IgD-negative memory B cell (primary cell): ENCODE measurements at regions not wholly inside any gene's neighbourhood (a gene's known extent, or its start where the extent isn't known, plus 50 kb on each side); places are given as distances from the start of the nearest gene placed in this dataset.

Source experiments
- H3K27ac Mint-ChIP-seq, 3 donors: one replicate each; pipeline ENCODE4 v1.8.0; 2020 to 2022; ENCODE audit warnings: mild to moderate bottlenecking in 3 of 3, mixed read lengths in 3 of 3, moderate library complexity in 1 of 3
- H3K27me3 Mint-ChIP-seq: one replicate; pipeline ENCODE4 v1.8.0; 2021; ENCODE audit warnings: mixed read lengths
- H3K36me3 Mint-ChIP-seq: one replicate; pipeline ENCODE4 v1.8.0; 2020; ENCODE audit warnings: mild to moderate bottlenecking, mixed read lengths
- H3K4me1 Mint-ChIP-seq, 3 donors: one replicate each; pipeline ENCODE4 v1.8.0; 2020 to 2022; ENCODE audit warnings: mixed read lengths in 3 of 3, mild to moderate bottlenecking in 1 of 3
- H3K4me3 Mint-ChIP-seq, 4 donors: one replicate each; pipeline ENCODE4 v1.8.0; 2020 to 2022; ENCODE audit warnings: mild to moderate bottlenecking in 4 of 4, mixed read lengths in 4 of 4, moderate library complexity in 3 of 4
- H3K9me3 Mint-ChIP-seq, 3 donors: one replicate each; pipeline ENCODE4 v1.8.0; 2020 to 2021; ENCODE audit warnings: mixed read lengths in 3 of 3, mild to moderate bottlenecking in 1 of 3

DNA sequence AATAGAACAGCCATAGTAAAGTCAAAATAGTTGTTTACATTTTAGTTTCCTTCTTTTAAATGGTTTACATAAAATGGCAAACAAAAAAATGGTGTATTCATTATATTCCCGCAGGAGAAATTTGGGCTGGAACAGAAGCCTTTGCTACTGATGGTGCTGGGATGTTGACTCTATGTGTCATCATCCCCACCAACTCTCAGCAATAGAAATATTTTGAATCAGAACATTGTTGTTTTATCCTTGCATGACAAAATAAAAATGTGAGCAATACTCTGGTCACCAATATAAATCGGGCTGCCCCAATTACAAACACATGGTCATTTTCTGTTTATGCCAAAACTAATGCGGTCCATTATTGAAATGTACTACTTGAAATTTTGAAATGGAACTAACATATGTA, 1131.6 kb upstream of the PCDH7 start:
- no peak overlapping the region for H3K4me3 Mint-ChIP-seq
- H3K27me3 Mint-ChIP-seq = no peaks in the 10 kb centered on the region
- no peak overlapping the region for H3K27ac Mint-ChIP-seq
- no peaks in the 10 kb centered on the region for H3K36me3 Mint-ChIP-seq
- H3K4me1 Mint-ChIP-seq = no peaks in the 10 kb centered on the region
- H3K9me3 Mint-ChIP-seq = peaks cover 0 to 12% (median 4%) of the 10 kb centered on the region in 3 donors

DNA sequence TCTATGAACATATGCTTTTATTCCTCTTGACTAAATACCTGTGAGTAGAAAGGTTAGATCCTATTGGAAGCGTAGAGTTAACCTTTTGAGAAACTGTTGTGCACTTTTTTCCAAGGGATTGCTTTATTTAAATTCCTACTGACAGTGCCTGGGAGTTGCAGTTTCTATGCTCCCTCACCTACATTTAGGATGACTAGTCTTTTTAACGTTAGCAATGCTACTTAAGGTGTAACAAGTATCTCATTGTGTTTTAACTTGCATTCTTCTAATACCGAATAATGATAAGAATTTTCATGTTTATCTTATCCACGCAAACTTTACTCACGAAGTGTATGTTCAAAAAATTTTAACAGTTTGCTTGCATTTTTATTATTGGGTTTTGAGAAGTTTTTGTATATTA, 1123.9 kb upstream of the PCDH7 start:
- Mint-ChIP-seq H3K4me3 (no peak overlapping the region), H3K9me3 (peaks cover 0 to 15% (median 1%) of the 10 kb centered on the region in 3 donors), H3K27me3 (no peaks in the 10 kb centered on the region), H3K4me1 (no peaks in the 10 kb centered on the region), H3K36me3 (no peaks in the 10 kb centered on the region), H3K27ac (no peak overlapping the region)

DNA sequence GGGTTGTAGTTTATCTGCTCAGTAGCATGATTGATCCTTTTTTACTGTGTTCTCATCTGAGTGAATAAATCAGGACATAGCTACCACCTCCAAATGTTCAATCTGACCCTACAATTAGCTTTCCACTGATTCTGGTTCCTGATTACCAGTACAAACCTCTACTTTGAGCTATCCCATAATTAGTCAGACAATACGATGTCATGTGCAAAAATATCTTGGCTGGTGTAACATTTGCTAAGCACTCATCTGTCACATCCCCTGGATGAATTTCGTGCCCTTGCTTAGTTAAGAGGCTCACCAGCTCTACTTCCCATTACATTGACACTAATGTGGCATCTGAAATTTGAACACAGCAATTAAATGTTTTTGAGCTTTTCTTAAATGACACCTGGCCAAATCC, 1101.0 kb upstream of the PCDH7 start:
- no peaks in the 10 kb centered on the region for H3K27me3 Mint-ChIP-seq
- peaks cover 2 to 4% (median 3%) of the 10 kb centered on the region in 3 donors for H3K9me3 Mint-ChIP-seq
- H3K4me3 Mint-ChIP-seq = no peak overlapping the region
- H3K27ac Mint-ChIP-seq = no peak overlapping the region
- peaks cover 3% of the 10 kb centered on the region for H3K36me3 Mint-ChIP-seq
- no peaks in the 10 kb centered on the region for H3K4me1 Mint-ChIP-seq

- no peaks in the 10 kb centered on the region for H3K4me1 Mint-ChIP-seq
- H3K9me3 Mint-ChIP-seq = peaks cover 0 to 7% (median 7%) of the 10 kb centered on the region in 3 donors
- no peaks in the 10 kb centered on the region for H3K36me3 Mint-ChIP-seq
- no peak overlapping the region for H3K4me3 Mint-ChIP-seq
- no peak overlapping the region for H3K27ac Mint-ChIP-seq
- no peaks in the 10 kb centered on the region for H3K27me3 Mint-ChIP-seq
Measured at GRCh38 chr4:29632199-29632598, 1088.0 kb upstream of the PCDH7 start.

DNA sequence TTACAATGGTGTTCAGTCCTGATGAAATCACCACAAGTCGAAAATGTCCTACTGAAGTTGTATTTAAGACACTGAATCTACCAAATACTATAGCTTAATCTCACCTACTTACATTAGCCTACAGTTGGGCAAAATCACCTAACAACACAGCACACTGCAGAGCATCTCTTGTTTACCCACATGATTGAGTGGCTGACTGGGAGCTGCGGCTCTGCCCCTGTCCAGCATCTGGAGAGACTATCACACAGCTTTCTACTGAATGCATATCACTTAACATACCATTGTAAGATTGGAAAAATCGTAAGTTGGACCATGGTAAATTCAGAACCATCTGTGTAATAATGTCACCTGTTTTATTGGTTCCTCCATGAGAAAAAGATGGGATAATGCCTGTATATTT, 1083.2 kb upstream of the PCDH7 start:
- Mint-ChIP-seq H3K27ac (no peak overlapping the region), H3K27me3 (no peaks in the 10 kb centered on the region), H3K36me3 (no peaks in the 10 kb centered on the region), H3K4me3 (no peak overlapping the region), H3K4me1 (no peaks in the 10 kb centered on the region), H3K9me3 (peaks cover 0 to 4% (median 3%) of the 10 kb centered on the region in 3 donors)

- H3K27ac Mint-ChIP-seq = no peak overlapping the region
- H3K9me3 Mint-ChIP-seq = peaks cover 0 to 15% (median 7%) of the 10 kb centered on the region in 3 donors
- no peak overlapping the region for H3K4me3 Mint-ChIP-seq
- H3K36me3 Mint-ChIP-seq = no peaks in the 10 kb centered on the region
- H3K27me3 Mint-ChIP-seq = no peaks in the 10 kb centered on the region
- H3K4me1 Mint-ChIP-seq = no peaks in the 10 kb centered on the region
Measured at GRCh38 chr4:29653221-29653620, 1066.9 kb upstream of the PCDH7 start.

GRCh38 chr4:29680644-29681043, 1039.5 kb upstream of the PCDH7 start:
- Mint-ChIP-seq H3K4me3 (no peak overlapping the region), H3K36me3 (no peaks in the 10 kb centered on the region), H3K4me1 (no peaks in the 10 kb centered on the region), H3K27ac (no peak overlapping the region), H3K9me3 (peaks cover 3 to 18% (median 5%) of the 10 kb centered on the region in 3 donors), H3K27me3 (no peaks in the 10 kb centered on the region)

GRCh38 chr4:29704059-29704458, 1016.1 kb upstream of the PCDH7 start:
- no peaks in the 10 kb centered on the region for H3K4me1 Mint-ChIP-seq
- H3K36me3 Mint-ChIP-seq = peaks cover 2% of the 10 kb centered on the region
- H3K27me3 Mint-ChIP-seq = no peaks in the 10 kb centered on the region
- no peak overlapping the region for H3K4me3 Mint-ChIP-seq
- H3K9me3 Mint-ChIP-seq = peaks cover 6 to 18% (median 7%) of the 10 kb centered on the region in 3 donors
- H3K27ac Mint-ChIP-seq = no peak overlapping the region

DNA sequence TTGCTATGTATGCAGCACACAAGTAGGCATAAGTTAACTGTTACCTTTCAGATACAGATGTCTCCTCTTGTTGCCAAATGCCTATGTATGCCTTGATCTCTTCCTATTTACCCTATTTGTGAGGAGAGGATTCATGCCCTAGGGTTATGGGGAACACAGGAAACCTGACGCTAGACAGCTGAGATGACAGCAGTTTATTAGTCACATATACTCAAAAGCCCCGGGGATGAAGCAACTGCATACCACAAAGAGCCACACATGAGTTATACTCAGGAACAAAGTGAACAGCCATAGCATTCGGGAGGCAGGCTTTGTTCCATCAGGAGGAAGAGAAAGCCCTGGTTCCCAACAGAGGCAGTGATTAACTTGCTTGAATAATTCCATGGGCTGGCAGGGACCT, 1011.7 kb upstream of the PCDH7 start:
- H3K36me3 Mint-ChIP-seq = peaks cover 2% of the 10 kb centered on the region
- H3K9me3 Mint-ChIP-seq = peaks cover 2 to 15% (median 4%) of the 10 kb centered on the region in 3 donors
- H3K27ac Mint-ChIP-seq = no peak overlapping the region
- H3K27me3 Mint-ChIP-seq = no peaks in the 10 kb centered on the region
- H3K4me3 Mint-ChIP-seq = no peak overlapping the region
- H3K4me1 Mint-ChIP-seq = no peaks in the 10 kb centered on the region

- peaks cover 2% of the 10 kb centered on the region for H3K36me3 Mint-ChIP-seq
- no peak overlapping the region for H3K27ac Mint-ChIP-seq
- no peaks in the 10 kb centered on the region for H3K4me1 Mint-ChIP-seq
- no peak overlapping the region for H3K4me3 Mint-ChIP-seq
- peaks cover 2 to 8% (median 4%) of the 10 kb centered on the region in 3 donors for H3K9me3 Mint-ChIP-seq
- no peaks in the 10 kb centered on the region for H3K27me3 Mint-ChIP-seq
Measured at GRCh38 chr4:29710519-29710918, 1009.6 kb upstream of the PCDH7 start.

DNA sequence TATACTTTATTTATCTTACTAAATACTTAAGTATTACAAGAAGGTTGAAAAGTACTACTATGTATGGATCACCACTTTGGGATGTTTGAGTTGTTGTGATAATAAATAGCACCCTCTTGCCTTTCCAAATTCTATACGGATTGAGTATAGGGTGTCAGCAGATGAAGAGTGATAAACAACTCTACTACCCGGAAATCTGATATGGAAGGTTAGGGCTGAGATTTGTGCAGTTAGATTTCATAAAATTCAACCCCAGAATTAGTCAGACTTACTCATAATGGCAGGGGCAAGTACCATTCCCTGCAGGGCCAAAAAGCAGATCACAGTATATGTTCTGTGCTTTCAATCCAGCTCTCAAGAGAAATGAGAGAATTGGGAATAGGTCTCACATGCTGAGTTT, 1008.9 kb upstream of the PCDH7 start:
- Mint-ChIP-seq H3K27ac (no peak overlapping the region), H3K27me3 (no peaks in the 10 kb centered on the region), H3K4me1 (no peaks in the 10 kb centered on the region), H3K9me3 (peaks cover 0 to 5% (median 4%) of the 10 kb centered on the region in 3 donors), H3K4me3 (no peak overlapping the region), H3K36me3 (peaks cover 2% of the 10 kb centered on the region)

- Mint-ChIP-seq H3K36me3 (no peaks in the 10 kb centered on the region), H3K9me3 (no peaks in the 10 kb centered on the region), H3K4me1 (no peaks in the 10 kb centered on the region), H3K4me3 (no peak overlapping the region), H3K27ac (peak overlapping the region in 1 of 3 donors; percentile 4), H3K27me3 (no peaks in the 10 kb centered on the region)
Measured at GRCh38 chr4:29717287-29718057, 1002.7 kb upstream of the PCDH7 start.

DNA sequence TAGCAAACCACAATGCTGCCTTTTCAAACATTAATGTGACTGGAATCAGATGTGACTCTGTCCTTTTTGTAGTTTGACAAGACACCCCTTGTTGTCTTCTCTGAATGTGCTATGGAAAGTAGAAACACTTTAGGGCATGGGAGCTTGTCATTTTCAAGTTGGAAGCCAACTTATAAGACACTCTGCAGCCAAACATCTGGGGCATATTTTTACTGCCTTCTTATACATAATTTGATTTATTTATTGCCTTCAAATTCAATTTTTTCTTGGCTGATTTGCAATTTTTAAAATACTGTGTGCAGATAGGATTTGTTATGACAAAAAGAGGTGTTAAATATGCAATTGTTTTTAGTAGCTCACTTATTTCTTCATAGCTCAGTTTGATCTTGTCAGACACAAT, 1002.0 kb upstream of the PCDH7 start:
- Mint-ChIP-seq H3K27ac (no peak overlapping the region), H3K27me3 (no peaks in the 10 kb centered on the region), H3K4me1 (no peaks in the 10 kb centered on the region), H3K4me3 (no peak overlapping the region), H3K9me3 (no peaks in the 10 kb centered on the region), H3K36me3 (no peaks in the 10 kb centered on the region)

DNA sequence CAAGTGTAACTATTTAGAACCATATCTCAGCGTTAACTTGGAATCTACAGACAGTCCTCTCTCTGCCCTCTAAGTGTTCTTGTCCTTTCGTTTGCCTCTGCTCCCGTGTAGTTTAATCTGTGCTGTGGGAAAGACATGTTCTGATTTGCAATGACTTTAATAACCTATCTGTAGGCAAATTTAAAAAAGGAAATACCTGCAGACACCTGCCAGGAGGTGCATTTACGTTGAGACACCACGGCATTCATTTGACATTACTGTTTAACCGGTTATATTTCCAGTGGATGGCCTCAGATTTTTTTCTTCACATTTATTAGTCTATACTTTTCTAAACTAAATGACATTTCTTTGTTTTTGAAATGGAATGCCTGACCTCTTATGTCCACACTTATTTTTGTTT, 997.9 kb upstream of the PCDH7 start:
- H3K4me3 Mint-ChIP-seq = no peak overlapping the region

DNA sequence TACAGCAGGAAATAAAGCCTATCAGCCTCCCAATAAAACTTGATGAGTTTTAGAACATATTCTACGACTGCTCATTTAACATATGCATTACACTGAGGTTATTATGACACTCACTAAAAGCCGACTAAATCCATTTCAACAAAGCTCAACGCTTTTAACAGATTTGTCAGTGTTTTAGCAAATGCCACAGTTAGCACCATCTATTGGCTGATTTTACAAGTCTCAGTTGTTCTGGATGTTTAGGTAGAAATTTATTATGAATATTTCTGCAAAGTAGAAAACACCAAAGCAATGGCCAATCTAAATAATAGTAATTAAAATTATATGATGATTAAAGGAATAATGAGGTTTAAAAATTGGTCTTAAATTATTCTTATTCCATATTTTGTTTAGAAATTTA, 993.2 kb upstream of the PCDH7 start:
- H3K9me3 Mint-ChIP-seq = peaks cover under 1 to 3% (median 1%) of the 10 kb centered on the region in 3 donors
- no peaks in the 10 kb centered on the region for H3K36me3 Mint-ChIP-seq
- H3K27ac Mint-ChIP-seq = no peak overlapping the region
- no peaks in the 10 kb centered on the region for H3K4me1 Mint-ChIP-seq
- H3K4me3 Mint-ChIP-seq = no peak overlapping the region
- H3K27me3 Mint-ChIP-seq = no peaks in the 10 kb centered on the region

More for the DNA sequence above, 997.9 kb upstream of the PCDH7 start:
- Mint-ChIP-seq H3K4me1 (no peaks in the 10 kb centered on the region), H3K36me3 (no peaks in the 10 kb centered on the region), H3K27ac (no peak overlapping the region), H3K9me3 (peaks cover 0 to 1% (median 0%) of the 10 kb centered on the region in 3 donors), H3K27me3 (no peaks in the 10 kb centered on the region)
